ENCODE measurements at regions not wholly inside any gene's neighbourhood (a gene's known extent, or its start where the extent isn't known, plus 50 kb on each side); places are given as distances from the start of the nearest gene placed in this dataset.

GRCh38 chr11:127462065-127462344, 461.4 kb upstream of the KIRREL3 start:
- TF ChIP-seq EP300 (conservative IDR thresholded peaks at IDR 0.05; ENCODE audit: poor library complexity, severe bottlenecking) (no peak), REST (IDR thresholded peaks at IDR 0.05; ENCODE audit: borderline replicate concordance) (no peak), EZH2 (IDR thresholded peaks at IDR 0.05; ENCODE audit: borderline replicate concordance, insufficient read depth, low read length, poor library complexity, severe bottlenecking) (no peak), SMC3 (conservative IDR thresholded peaks at IDR 0.05; ENCODE audit: poor library complexity) (no peak), POLR2AphosphoS5 (IDR thresholded peaks at IDR 0.05) (no peak), RAD21 (conservative IDR thresholded peaks at IDR 0.05) (no peak), TAF1 (IDR thresholded peaks at IDR 0.05; ENCODE audit: low read depth) (no peak), MXI1 (conservative IDR thresholded peaks at IDR 0.05; ENCODE audit: poor library complexity, severe bottlenecking) (no peak)
- TF ChIP-seq, protein P1, sequence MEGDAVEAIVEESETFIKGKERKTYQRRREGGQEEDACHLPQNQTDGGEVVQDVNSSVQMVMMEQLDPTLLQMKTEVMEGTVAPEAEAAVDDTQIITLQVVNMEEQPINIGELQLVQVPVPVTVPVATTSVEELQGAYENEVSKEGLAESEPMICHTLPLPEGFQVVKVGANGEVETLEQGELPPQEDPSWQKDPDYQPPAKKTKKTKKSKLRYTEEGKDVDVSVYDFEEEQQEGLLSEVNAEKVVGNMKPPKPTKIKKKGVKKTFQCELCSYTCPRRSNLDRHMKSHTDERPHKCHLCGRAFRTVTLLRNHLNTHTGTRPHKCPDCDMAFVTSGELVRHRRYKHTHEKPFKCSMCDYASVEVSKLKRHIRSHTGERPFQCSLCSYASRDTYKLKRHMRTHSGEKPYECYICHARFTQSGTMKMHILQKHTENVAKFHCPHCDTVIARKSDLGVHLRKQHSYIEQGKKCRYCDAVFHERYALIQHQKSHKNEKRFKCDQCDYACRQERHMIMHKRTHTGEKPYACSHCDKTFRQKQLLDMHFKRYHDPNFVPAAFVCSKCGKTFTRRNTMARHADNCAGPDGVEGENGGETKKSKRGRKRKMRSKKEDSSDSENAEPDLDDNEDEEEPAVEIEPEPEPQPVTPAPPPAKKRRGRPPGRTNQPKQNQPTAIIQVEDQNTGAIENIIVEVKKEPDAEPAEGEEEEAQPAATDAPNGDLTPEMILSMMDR (IDR thresholded peaks at IDR 0.05; ENCODE audit: poor library complexity, severe bottlenecking): no peak
- Histone ChIP-seq H4K20me1 (ENCODE audit: insufficient read depth) (no peaks in the 10 kb centered on the region), H3K4me3 (ENCODE audit: low read length) (no peak overlapping the region)

GRCh38 chr11:127461241-127462064, 460.9 kb upstream of the KIRREL3 start:
- no peak for TF ChIP-seq EP300 (conservative IDR thresholded peaks at IDR 0.05; ENCODE audit: poor library complexity, severe bottlenecking)
- TF ChIP-seq SMC3 (conservative IDR thresholded peaks at IDR 0.05; ENCODE audit: poor library complexity): no peak
- TF ChIP-seq REST (IDR thresholded peaks at IDR 0.05; ENCODE audit: borderline replicate concordance): peak; percentile 41
- peak; percentile 43 for TF ChIP-seq POLR2AphosphoS5 (IDR thresholded peaks at IDR 0.05)
- TF ChIP-seq RAD21 (conservative IDR thresholded peaks at IDR 0.05): no peak
- no peak for TF ChIP-seq TAF1 (IDR thresholded peaks at IDR 0.05; ENCODE audit: low read depth)
- TF ChIP-seq MXI1 (conservative IDR thresholded peaks at IDR 0.05; ENCODE audit: poor library complexity, severe bottlenecking): no peak
- TF ChIP-seq, protein P1 (IDR thresholded peaks at IDR 0.05; ENCODE audit: poor library complexity, severe bottlenecking): no peak
- TF ChIP-seq EZH2 (IDR thresholded peaks at IDR 0.05; ENCODE audit: borderline replicate concordance, insufficient read depth, low read length, poor library complexity, severe bottlenecking): no peak
- Histone ChIP-seq H3K36me3 (ENCODE audit: insufficient read depth, low read length) (no peaks in the 10 kb centered on the region), H4K20me1 (ENCODE audit: insufficient read depth) (no peaks in the 10 kb centered on the region), H3K9me3 (ENCODE audit: low read length) (no peaks in the 10 kb centered on the region), H3K4me3 (ENCODE audit: low read length) (no peak overlapping the region), H3K27me3 (ENCODE audit: insufficient read depth, low read depth, low read length) (no peaks in the 10 kb centered on the region), H3F3A (ENCODE audit: insufficient read depth, low read length, poor library complexity, severe bottlenecking) (no peaks in the 10 kb centered on the region), H2AFZ (ENCODE audit: low read depth, low read length) (no peak overlapping the region), H3K4me2 (ENCODE audit: low read length) (no peak overlapping the region), H3K79me2 (replicated peaks; ENCODE audit: insufficient read depth, low read length) (no peaks in the 10 kb centered on the region), H3K27ac (ENCODE audit: low read length) (no peak overlapping the region), H3K9me2 (ENCODE audit: insufficient read depth, low read length) (no peaks in the 10 kb centered on the region), H3K9ac (ENCODE audit: low read length) (peak overlapping the region; percentile 4)

More at GRCh38 chr11:127462065-127462344, 461.4 kb upstream of the KIRREL3 start:
- Histone ChIP-seq H3K9me3 (ENCODE audit: low read length) (no peaks in the 10 kb centered on the region), H3K27me3 (ENCODE audit: insufficient read depth, low read depth, low read length) (no peaks in the 10 kb centered on the region), H3K9me2 (ENCODE audit: insufficient read depth, low read length) (no peaks in the 10 kb centered on the region), H3K27ac (ENCODE audit: low read length) (no peak overlapping the region), H3K9ac (ENCODE audit: low read length) (no peak overlapping the region), H2AFZ (ENCODE audit: low read depth, low read length) (no peak overlapping the region), H3F3A (ENCODE audit: insufficient read depth, low read length, poor library complexity, severe bottlenecking) (no peaks in the 10 kb centered on the region), H3K36me3 (ENCODE audit: insufficient read depth, low read length) (no peaks in the 10 kb centered on the region), H3K79me2 (replicated peaks; ENCODE audit: insufficient read depth, low read length) (no peaks in the 10 kb centered on the region), H3K4me2 (ENCODE audit: low read length) (no peak overlapping the region)
